Endothelial cell of umbilical vein (primary cell): ENCODE measurements at regions not wholly inside any gene's neighbourhood (a gene's known extent, or its start where the extent isn't known, plus 50 kb on each side); places are given as distances from the start of the nearest gene placed in this dataset.
A peak's percentile ranks its signal among the peaks of the same experiment; 100 is the strongest.

Source experiments
- BruUV-seq: library from RNA; stranded (reverse); fragments of 400-500 nt; replicated peaks from 2 replicates; lab custom pipeline; 2021; lab: Mats Ljungman, UMichigan
- CTCF ChIA-PET: fragments of 300-600, 350-600 bp; sonication (Branson Sonifier 250); formaldehyde crosslinking; loops from one replicate; lab custom pipeline; 2021; ENCODE audit warnings: antibody characterized with exemption, inconsistent platforms; lab: Charles Lee
- POLR2A ChIA-PET: fragments of 300-600, 350-600 bp; sonication (Branson Sonifier 250); formaldehyde crosslinking; loops from one replicate; lab custom pipeline; 2021; ENCODE audit warnings: antibody characterized with exemption, inconsistent platforms; lab: Charles Lee
- DNase-seq: peaks from one replicate; pipeline ENCODE4 v3.0.0-alpha.2; 2011; ENCODE audit warnings: low read depth, low spot score
- FAIRE-seq: peaks from 2 replicates; lab custom pipeline; 2011; peaks lifted over from hg19 to GRCh38; lab: Jason Lieb, UNC
- H2AFZ ChIP-seq: 2 replicates; pipeline ENCODE4 v1.6.0; 2012; ENCODE audit warnings: low read depth, low read length, control low read depth, inconsistent platforms
- H3K27ac ChIP-seq: 2 replicates; pipeline ENCODE4 v1.5.1; 2011; ENCODE audit warnings: low read depth, mild to moderate bottlenecking, control low read depth, low read length, moderate library complexity; ENCODE audit not compliant: insufficient read depth
- H3K27me3 ChIP-seq, 2 experiments: 2 replicates each; pipeline versions ENCODE4 v1.6.0 to v1.6.1; 2011; ENCODE audit warnings: low read length in 2 of 2, mixed read lengths in 1 of 2; ENCODE audit not compliant: control insufficient read depth in 2 of 2, insufficient read depth in 2 of 2
- H3K36me3 ChIP-seq, 2 experiments: 2 replicates in 1 of 2; 3 replicates in 1 of 2; pipeline ENCODE4 v1.5.1; 2011; ENCODE audit warnings: low read length in 2 of 2, mild to moderate bottlenecking in 1 of 2, moderate library complexity in 1 of 2; ENCODE audit not compliant: control insufficient read depth in 2 of 2, insufficient read depth in 2 of 2; ENCODE audit errors: extremely low read depth in 1 of 2
- H3K4me1 ChIP-seq: 3 replicates; pipeline ENCODE4 v1.5.1; 2011; ENCODE audit warnings: mild to moderate bottlenecking, low read length; ENCODE audit not compliant: control insufficient read depth, insufficient read depth; ENCODE audit errors: extremely low read depth
- H3K4me2 ChIP-seq: 2 replicates; pipeline ENCODE4 v1.6.1; 2011; ENCODE audit warnings: low read length, control low read depth, mixed read lengths; ENCODE audit not compliant: insufficient read depth
- H3K4me3 ChIP-seq, 3 experiments: fragments of 200-600 bp in 1 of 3; sonication (generic), shearing (Covaris generic) in 1 of 3; replicated peaks in 1 of 3; 2 replicates each; pipeline ENCODE4 v1.5.1; 2011 to 2016; ENCODE audit warnings: control low read depth in 3 of 3, low read length in 3 of 3, mild to moderate bottlenecking in 2 of 3, inconsistent platforms in 1 of 3, low read depth in 1 of 3, moderate library complexity in 1 of 3; ENCODE audit not compliant: insufficient read depth in 1 of 3
- H3K79me2 ChIP-seq: 2 replicates; pipeline ENCODE4 v1.6.0; 2012; ENCODE audit warnings: low read length, inconsistent platforms; ENCODE audit not compliant: control insufficient read depth, insufficient read depth
- H3K9ac ChIP-seq: replicated peaks from 2 replicates; pipeline ENCODE3; 2011; ENCODE audit warnings: low read length, control low read depth; ENCODE audit not compliant: insufficient read depth; ENCODE audit errors: extremely low read depth
- H3K9me1 ChIP-seq: replicated peaks from 3 replicates; pipeline ENCODE4 v1.6.0; 2011; ENCODE audit warnings: mild to moderate bottlenecking, low read length; ENCODE audit not compliant: control insufficient read depth, insufficient read depth; ENCODE audit errors: extremely low read depth
- H3K9me3 ChIP-seq: replicated peaks from 2 replicates; pipeline ENCODE4 v1.5.1; 2012; ENCODE audit warnings: low read length, inconsistent platforms; ENCODE audit not compliant: control insufficient read depth, insufficient read depth
- H4K20me1 ChIP-seq: replicated peaks from 2 replicates; pipeline ENCODE3; 2011; ENCODE audit warnings: mild to moderate bottlenecking, low read length; ENCODE audit not compliant: control insufficient read depth, insufficient read depth; ENCODE audit errors: extremely low read depth
- CTCF ChIP-seq, 2 donors: IDR thresholded peaks; 1 replicate in 1 of 2; 2 replicates in 1 of 2; pipeline ENCODE4 v1.5.1; 2011; ENCODE audit warnings: low read length in 2 of 2, mild to moderate bottlenecking in 2 of 2, moderate library complexity in 2 of 2, control low read depth in 1 of 2, inconsistent platforms in 1 of 2, low read depth in 1 of 2; ENCODE audit not compliant: insufficient read depth in 1 of 2; ENCODE audit errors: extremely low read depth in 1 of 2
- EZH2 ChIP-seq: IDR thresholded peaks from 2 replicates; pipeline ENCODE4 v1.6.1; 2012; ENCODE audit warnings: borderline replicate concordance, low read depth, mild to moderate bottlenecking, moderate library complexity, low read length, inconsistent platforms; ENCODE audit not compliant: severe bottlenecking
- FOS ChIP-seq: IDR thresholded peaks from 2 replicates; pipeline ENCODE4 v1.6.1; 2011; ENCODE audit warnings: mild to moderate bottlenecking, low read length, moderate library complexity, borderline replicate concordance; ENCODE audit not compliant: insufficient read depth
- GATA2 ChIP-seq: IDR thresholded peaks from 2 replicates; pipeline ENCODE4 v1.7.0; 2011; ENCODE audit warnings: low read depth, mild to moderate bottlenecking, moderate library complexity, mixed read lengths, low read length; ENCODE audit not compliant: insufficient read length, insufficient read depth
- JUN ChIP-seq: IDR thresholded peaks from 2 replicates; pipeline ENCODE4 v1.6.1; 2011; ENCODE audit warnings: borderline replicate concordance, low read depth; ENCODE audit not compliant: insufficient read length, insufficient read depth
- MAX ChIP-seq: IDR thresholded peaks from 2 replicates; pipeline ENCODE4 v1.6.1; 2011; ENCODE audit not compliant: insufficient read depth, insufficient read length
- MYC ChIP-seq: IDR thresholded peaks from one replicate; pipeline ENCODE4 v1.6.1; 2011; ENCODE audit warnings: mild to moderate bottlenecking, low read depth, low read length
- POLR2A ChIP-seq: IDR thresholded peaks from 2 replicates; pipeline ENCODE4 v1.6.1; 2012; ENCODE audit warnings: low read depth, mild to moderate bottlenecking, control low read depth, low read length
- POLR2AphosphoS5 ChIP-seq: IDR thresholded peaks from 2 replicates; pipeline ENCODE4 v1.6.1; 2012; ENCODE audit warnings: low read depth, mild to moderate bottlenecking, control low read depth, low read length, moderate library complexity; ENCODE audit not compliant: insufficient read depth
- dilution Hi-C: fragments of 300-500 bp; cut with MboI; formaldehyde crosslinking; loops from one replicate; pipeline ENCODE4 v1.15.0; 2019; ENCODE audit warnings: low sequenced_read_pairs; ENCODE audit not compliant: extremely low pct_ligation_motif_present
- intact Hi-C: fragments of 100-400 bp; cut with micrococcal nuclease; formaldehyde crosslinking; loops from one replicate; pipeline ENCODE4 v1.10.0; 2022

GRCh38 chr22:27331526-27332281, 469.9 kb downstream of the MN1 start:
- no peak overlapping the region for H3K9ac ChIP-seq
- no peak overlapping the region for H3K4me2 ChIP-seq
- H3K4me1 ChIP-seq: no peaks in the 10 kb centered on the region
- H3K36me3 ChIP-seq: no peaks in the 10 kb centered on the region
- ChIA-PET CTCF (interaction anchor here (0.8 to 3.6 kb wide), 14 partner anchors 12 to 653 kb away, joined by 3 to 16 read pairs (median 4); no protein-coding TSS in a partner anchor), POLR2A (no interaction called here)
- H2AFZ ChIP-seq: peak overlapping the region; percentile 41
- no peaks in the 10 kb centered on the region for H3K9me1 ChIP-seq
- H3K79me2 ChIP-seq: no peaks in the 10 kb centered on the region
- no TSS peak for BruUV-seq
- H3K4me3 ChIP-seq: no peak overlapping the region
- dilution Hi-C loops (no loop called here), intact Hi-C loops (loop anchor here (5.0 kb wide), 1 partner anchor 471 kb away; the partner anchor contains the start of gene MN1)
- peaks cover 5 to 6% of the 10 kb centered on the region in 2 experiments for H3K27me3 ChIP-seq
- peak; percentile 48 for FAIRE-seq
- no peaks in the 10 kb centered on the region for H4K20me1 ChIP-seq
- peak; percentile 62 for DNase-seq
- H3K27ac ChIP-seq: no peak overlapping the region
- TF ChIP-seq POLR2A: no peak
- TF ChIP-seq CTCF (IDR thresholded peaks at IDR 0.05; ENCODE audit: extremely low read depth in 1 of 2, insufficient read depth in 1 of 2, low read depth in 1 of 2, low read length in 2 of 2): peak; percentile 27 to 76
- H3K9me3 ChIP-seq: no peaks in the 10 kb centered on the region

- no peaks in the 10 kb centered on the region for H3K9me3 ChIP-seq
- no peak for FAIRE-seq
These were observed 466.4 kb downstream of the MN1 start for GRCh38 chr22:27335102-27335660.

More at GRCh38 chr22:27335102-27335660, 466.4 kb downstream of the MN1 start:
- dilution Hi-C loops (no loop called here), intact Hi-C loops (no loop called here)
- no peak for TF ChIP-seq CTCF (IDR thresholded peaks at IDR 0.05; ENCODE audit: extremely low read depth in 1 of 2, insufficient read depth in 1 of 2, low read depth in 1 of 2, low read length in 2 of 2)
- no peak for TF ChIP-seq POLR2AphosphoS5
- TF ChIP-seq EZH2: no peak
- no peak for TF ChIP-seq MAX
- TF ChIP-seq POLR2A: no peak
- no peak for TF ChIP-seq GATA2
- TF ChIP-seq FOS: no peak
- no peak for TF ChIP-seq MYC
- no peak for TF ChIP-seq JUN
- Histone ChIP-seq H3K4me1 (no peaks in the 10 kb centered on the region), H3K4me2 (no peak overlapping the region), H3K36me3 (no peaks in the 10 kb centered on the region), H3K9me1 (no peaks in the 10 kb centered on the region), H3K27ac (no peak overlapping the region), H2AFZ (no peak overlapping the region), H4K20me1 (no peaks in the 10 kb centered on the region), H3K27me3 (peaks cover 6 to 8% of the 10 kb centered on the region in 2 experiments), H3K4me3 (no peak overlapping the region), H3K79me2 (no peaks in the 10 kb centered on the region), H3K9ac (no peak overlapping the region)
- CTCF ChIA-PET: no interaction called here
- no peak for DNase-seq
- BruUV-seq: no TSS peak
- POLR2A ChIA-PET: no interaction called here
